ENCODE measurements at regions not wholly inside any gene's neighbourhood (a gene's known extent, or its start where the extent isn't known, plus 50 kb on each side); places are given as distances from the start of the nearest gene placed in this dataset.

DNA sequence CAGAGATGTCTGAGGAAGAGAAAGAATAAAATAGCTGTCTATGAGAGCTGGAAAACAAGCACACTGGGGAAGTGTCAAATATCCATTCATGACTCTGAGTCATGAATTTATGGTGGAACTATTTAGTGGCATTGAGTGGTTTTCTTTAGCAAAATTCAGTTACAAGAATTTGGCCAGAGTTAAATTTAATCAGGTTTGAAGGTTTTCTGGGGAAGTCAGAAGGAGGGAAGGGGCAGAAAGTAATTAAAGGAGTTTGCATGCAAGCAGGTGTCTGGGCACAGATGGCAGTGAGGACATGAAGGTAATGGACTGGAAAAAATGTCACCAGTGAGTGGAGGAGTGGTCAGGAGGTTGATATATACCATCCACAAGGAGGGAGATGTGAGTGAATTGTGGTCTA is 121.9 kb upstream of the IVNS1ABP start:
- ChIA-PET CTCF (interaction anchor here (1.6 kb wide), 1 partner anchor 231 kb away, joined by 3 read pairs; no protein-coding TSS in a partner anchor), POLR2A (no interaction called here)
- TF ChIP-seq, protein P1, sequence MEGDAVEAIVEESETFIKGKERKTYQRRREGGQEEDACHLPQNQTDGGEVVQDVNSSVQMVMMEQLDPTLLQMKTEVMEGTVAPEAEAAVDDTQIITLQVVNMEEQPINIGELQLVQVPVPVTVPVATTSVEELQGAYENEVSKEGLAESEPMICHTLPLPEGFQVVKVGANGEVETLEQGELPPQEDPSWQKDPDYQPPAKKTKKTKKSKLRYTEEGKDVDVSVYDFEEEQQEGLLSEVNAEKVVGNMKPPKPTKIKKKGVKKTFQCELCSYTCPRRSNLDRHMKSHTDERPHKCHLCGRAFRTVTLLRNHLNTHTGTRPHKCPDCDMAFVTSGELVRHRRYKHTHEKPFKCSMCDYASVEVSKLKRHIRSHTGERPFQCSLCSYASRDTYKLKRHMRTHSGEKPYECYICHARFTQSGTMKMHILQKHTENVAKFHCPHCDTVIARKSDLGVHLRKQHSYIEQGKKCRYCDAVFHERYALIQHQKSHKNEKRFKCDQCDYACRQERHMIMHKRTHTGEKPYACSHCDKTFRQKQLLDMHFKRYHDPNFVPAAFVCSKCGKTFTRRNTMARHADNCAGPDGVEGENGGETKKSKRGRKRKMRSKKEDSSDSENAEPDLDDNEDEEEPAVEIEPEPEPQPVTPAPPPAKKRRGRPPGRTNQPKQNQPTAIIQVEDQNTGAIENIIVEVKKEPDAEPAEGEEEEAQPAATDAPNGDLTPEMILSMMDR (IDR thresholded peaks at IDR 0.05; ENCODE audit: insufficient read depth, low read depth, low read length), result no peak
- Histone ChIP-seq H3K4me3 (ENCODE audit: low read depth, low read length) (no peak overlapping the region), H3K27me3 (ENCODE audit: control insufficient read depth, insufficient read depth, low read length) (no peaks in the 10 kb centered on the region), H3K36me3 (ENCODE audit: control insufficient read depth, insufficient read depth, low read length) (no peaks in the 10 kb centered on the region)
- DNase-seq (ENCODE audit: low read depth), result no peak

DNA sequence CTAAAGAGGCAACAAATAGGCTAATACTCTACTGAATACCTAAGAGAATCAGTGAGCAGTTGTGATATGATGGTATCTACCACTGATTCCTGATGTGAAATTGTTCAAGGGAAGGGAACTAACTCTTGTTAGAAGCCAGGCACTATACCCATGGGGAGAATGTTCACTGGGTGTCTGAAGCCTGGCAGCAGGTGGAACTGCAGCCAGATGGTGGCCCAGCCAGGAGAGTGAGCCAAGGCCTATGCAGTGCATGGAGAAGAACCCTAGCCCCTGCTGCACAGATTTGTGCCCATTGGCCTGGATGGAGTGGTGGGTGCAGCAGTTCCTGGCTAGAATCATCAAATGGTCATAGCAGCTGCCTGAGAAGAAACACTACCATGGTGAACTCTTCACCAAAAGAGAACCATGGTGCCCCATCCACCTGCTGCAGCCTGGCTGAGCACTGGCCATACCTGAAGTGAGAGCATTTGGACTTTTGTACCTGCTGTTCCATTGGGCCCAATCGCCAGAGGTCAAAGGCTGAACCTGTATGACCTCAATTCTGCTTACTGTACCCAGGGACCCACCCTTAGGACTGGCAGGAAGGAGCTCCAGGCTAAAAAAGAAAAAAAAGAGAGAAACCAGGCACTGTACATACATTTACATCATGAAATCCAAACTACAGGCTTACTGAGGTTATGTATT is 118.8 kb upstream of the IVNS1ABP start:
- Histone ChIP-seq H3K27me3 (ENCODE audit: control insufficient read depth, insufficient read depth, low read length) (no peaks in the 10 kb centered on the region), H3K4me3 (ENCODE audit: low read depth, low read length) (no peak overlapping the region), H3K36me3 (ENCODE audit: control insufficient read depth, insufficient read depth, low read length) (no peaks in the 10 kb centered on the region)
- CTCF ChIA-PET, result interaction anchor here (0.7 kb wide), 1 partner anchor 9 kb away, joined by 3 read pairs; no protein-coding TSS in a partner anchor
- TF ChIP-seq, protein P1 (IDR thresholded peaks at IDR 0.05; ENCODE audit: insufficient read depth, low read depth, low read length), result no peak
- DNase-seq (ENCODE audit: low read depth), result no peak
- POLR2A ChIA-PET, result no interaction called here

DNA sequence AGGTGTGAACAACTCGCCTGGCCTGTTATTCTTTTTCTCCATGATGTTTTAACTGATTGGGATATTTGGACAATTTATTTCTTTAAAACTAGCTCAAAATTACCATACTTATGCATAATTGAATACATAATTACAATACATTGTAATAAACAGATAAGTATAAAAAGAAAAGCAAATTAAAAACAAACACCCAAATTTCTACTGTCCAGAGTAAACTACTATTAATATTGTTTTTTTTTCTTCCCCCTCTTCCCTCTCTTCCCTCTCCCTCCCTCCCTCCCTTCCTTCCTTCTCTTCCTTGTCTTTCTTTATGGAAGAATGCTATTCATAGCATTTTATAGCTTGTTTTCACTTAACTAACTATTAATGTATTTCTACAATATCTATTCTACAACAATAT is 117.7 kb upstream of the IVNS1ABP start:
- H3K36me3 ChIP-seq (ENCODE audit: control insufficient read depth, insufficient read depth, low read length), result no peaks in the 10 kb centered on the region
- TF ChIP-seq, protein P1 (IDR thresholded peaks at IDR 0.05; ENCODE audit: insufficient read depth, low read depth, low read length), result no peak
- no peak overlapping the region for H3K4me3 ChIP-seq (ENCODE audit: low read depth, low read length)
- H3K27me3 ChIP-seq (ENCODE audit: control insufficient read depth, insufficient read depth, low read length), result no peaks in the 10 kb centered on the region
- no peak for DNase-seq (ENCODE audit: low read depth)
- CTCF ChIA-PET, result interaction anchor here (0.7 to 0.9 kb wide), 2 partner anchors 19 to 162 kb away, joined by 3 read pairs; no protein-coding TSS in a partner anchor
- POLR2A ChIA-PET, result no interaction called here

DNA sequence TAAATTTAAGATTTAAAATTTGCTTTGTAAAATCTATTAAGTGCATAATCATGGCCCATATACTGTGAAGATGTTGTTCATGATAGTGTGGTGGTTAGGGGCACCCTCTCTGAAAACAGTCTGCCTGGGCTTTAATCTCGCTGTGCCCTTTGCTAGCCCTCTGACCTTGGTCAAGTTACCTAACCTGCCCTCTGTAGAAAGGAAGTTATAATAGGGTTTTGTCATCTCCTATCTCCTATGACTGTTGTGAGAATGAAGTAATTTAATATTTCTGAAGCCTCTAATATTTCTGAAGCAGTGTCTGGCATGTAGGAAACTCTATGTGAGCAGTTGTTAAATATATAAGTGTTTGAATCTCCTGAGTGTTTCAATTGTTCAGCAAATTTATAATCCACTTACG is 116.6 kb upstream of the IVNS1ABP start:
- TF ChIP-seq, protein P1 (IDR thresholded peaks at IDR 0.05; ENCODE audit: insufficient read depth, low read depth, low read length), result no peak
- Histone ChIP-seq H3K4me3 (ENCODE audit: low read depth, low read length) (no peak overlapping the region), H3K36me3 (ENCODE audit: control insufficient read depth, insufficient read depth, low read length) (no peaks in the 10 kb centered on the region), H3K27me3 (ENCODE audit: control insufficient read depth, insufficient read depth, low read length) (no peaks in the 10 kb centered on the region)
- ChIA-PET POLR2A (no interaction called here), CTCF (interaction anchor here (0.7 to 0.9 kb wide), 2 partner anchors 136 to 163 kb away, joined by 3 read pairs; no protein-coding TSS in a partner anchor)
- DNase-seq (ENCODE audit: low read depth), result no peak

DNA sequence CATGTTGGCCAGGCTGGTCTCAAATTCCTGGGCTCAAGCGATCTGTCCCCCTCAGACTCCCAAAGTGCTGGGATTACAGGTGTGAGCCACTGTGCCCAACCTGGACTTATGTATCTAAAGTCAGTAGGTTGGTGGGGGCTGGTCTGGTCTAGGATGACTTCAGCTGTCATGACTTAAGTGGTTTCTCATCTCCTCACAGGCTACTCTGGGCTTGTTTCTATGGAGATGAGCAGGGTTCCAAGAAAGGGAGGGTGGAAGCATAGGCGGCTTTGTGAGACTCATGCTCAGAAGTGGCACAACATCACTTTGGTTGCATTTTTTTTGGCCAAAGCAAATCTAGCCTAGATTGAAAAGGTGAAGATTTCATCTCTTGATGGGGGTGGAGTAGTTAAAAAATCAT is 115.9 kb upstream of the IVNS1ABP start:
- TF ChIP-seq, protein P1 (IDR thresholded peaks at IDR 0.05; ENCODE audit: insufficient read depth, low read depth, low read length), result no peak
- CTCF ChIA-PET, result no interaction called here
- no peak overlapping the region for H3K4me3 ChIP-seq (ENCODE audit: low read depth, low read length)
- no peaks in the 10 kb centered on the region for H3K36me3 ChIP-seq (ENCODE audit: control insufficient read depth, insufficient read depth, low read length)
- POLR2A ChIA-PET, result no interaction called here
- no peaks in the 10 kb centered on the region for H3K27me3 ChIP-seq (ENCODE audit: control insufficient read depth, insufficient read depth, low read length)
- no peak for DNase-seq (ENCODE audit: low read depth)

Data from BJ (cell line).